ENCODE measurements at regions not wholly inside any gene's neighbourhood (a gene's known extent, or its start where the extent isn't known, plus 50 kb on each side); places are given as distances from the start of the nearest gene placed in this dataset.

DNA sequence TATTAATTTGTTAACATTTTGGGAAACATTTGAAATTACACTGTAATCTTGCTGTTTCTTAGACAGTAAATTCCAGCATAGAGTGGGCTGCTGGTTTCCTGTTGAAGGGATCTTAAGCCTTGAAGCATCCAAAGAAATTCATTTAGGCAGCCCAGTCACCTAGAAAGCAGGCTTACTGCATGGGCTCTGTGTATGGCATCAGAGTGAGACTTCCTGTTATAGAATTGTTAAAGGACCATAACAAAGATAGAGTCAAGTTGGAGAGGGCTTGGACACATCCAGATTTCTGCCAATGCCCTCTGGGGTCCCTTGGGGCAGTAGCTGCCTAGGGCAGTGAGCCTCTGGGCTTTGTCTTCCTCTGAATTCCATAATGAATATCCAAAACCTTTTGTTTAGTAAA lies 149.2 kb downstream of the DYRK2 start:
- TF ChIP-seq SMC3 (IDR thresholded peaks at IDR 0.05) (no peak), NR3C1 (IDR thresholded peaks at IDR 0.05) (no peak), BHLHE40 (IDR thresholded peaks at IDR 0.05; ENCODE audit: low read depth, low read length) (no peak), CTCF (IDR thresholded peaks at IDR 0.05) (no peak)

All from A549 (cell line).